SH-SY5Y (cell line): ENCODE measurements at regions not wholly inside any gene's neighbourhood (a gene's known extent, or its start where the extent isn't known, plus 50 kb on each side); places are given as distances from the start of the nearest gene placed in this dataset.

ENCODE experiments used
- GATA2 ChIP-seq: IDR thresholded peaks from 2 replicates; pipeline ENCODE4 v1.6.1; 2011; ENCODE audit warnings: mild to moderate bottlenecking, low read depth, low read length
- GATA3 ChIP-seq: IDR thresholded peaks from 2 replicates; pipeline ENCODE4 v1.6.1; 2011; ENCODE audit warnings: low read depth, mild to moderate bottlenecking, low read length, moderate library complexity

DNA sequence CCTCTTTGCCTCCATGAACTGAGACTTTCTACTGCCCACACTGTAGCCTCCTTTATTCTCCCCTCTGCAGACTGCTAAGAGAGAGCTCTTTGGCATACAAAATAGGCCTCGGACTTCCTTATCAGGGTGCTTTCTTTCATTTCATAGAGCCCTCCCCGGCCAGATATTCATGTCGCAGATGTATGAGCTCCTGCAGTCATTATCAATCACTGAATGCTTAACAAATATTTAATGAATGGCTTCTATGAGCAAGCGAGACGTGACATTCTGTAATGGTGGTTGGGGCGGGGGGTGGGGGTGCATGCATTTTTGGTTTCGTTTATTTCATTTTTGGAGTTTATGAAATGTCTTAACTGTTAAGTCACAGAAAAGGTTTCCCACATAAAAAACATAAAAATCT, 344.8 kb upstream of the KAZN start:
- TF ChIP-seq GATA2 (no peak), GATA3 (no peak)
